C4-2B (cell line): ENCODE measurements at regions not wholly inside any gene's neighbourhood (a gene's known extent, or its start where the extent isn't known, plus 50 kb on each side); places are given as distances from the start of the nearest gene placed in this dataset.

Experiments
- H3K27ac ChIP-seq: fragments of 450-650 bp; 2 replicates; pipeline ENCODE4 v1.5.1; 2017
- ZFX ChIP-seq: fragments of 450-650 bp; IDR thresholded peaks from 2 replicates; pipeline ENCODE4 v1.6.1; 2017
- TF ChIP-seq, protein P1 (sequence below): fragments of 450-650 bp; conservative IDR thresholded peaks from 2 replicates; pipeline ENCODE4 v1.5.1; 2017; ENCODE audit warnings: mild to moderate bottlenecking

DNA sequence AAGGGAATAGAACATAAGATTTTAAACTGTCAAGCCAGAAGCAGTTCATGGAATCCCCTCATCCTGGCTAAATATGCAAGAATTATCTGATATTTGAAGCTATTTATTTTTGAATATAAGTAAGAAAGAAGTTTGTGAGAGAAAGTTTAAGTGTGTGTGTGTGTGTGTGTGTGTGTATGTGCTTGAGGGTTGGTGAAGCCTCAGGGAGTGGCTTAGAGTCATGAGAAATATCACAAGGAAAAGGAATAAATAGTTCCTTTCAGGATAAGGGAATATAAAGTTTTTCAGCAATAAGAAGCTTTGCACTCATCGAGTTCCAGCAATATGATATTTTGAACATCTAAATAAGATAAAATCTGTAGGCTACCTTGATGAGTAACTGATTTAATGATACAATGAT is 359.6 kb downstream of the MEIS1 start:
- H3K27ac ChIP-seq: no peak overlapping the region
- TF ChIP-seq ZFX: no peak
- TF ChIP-seq, protein P1, sequence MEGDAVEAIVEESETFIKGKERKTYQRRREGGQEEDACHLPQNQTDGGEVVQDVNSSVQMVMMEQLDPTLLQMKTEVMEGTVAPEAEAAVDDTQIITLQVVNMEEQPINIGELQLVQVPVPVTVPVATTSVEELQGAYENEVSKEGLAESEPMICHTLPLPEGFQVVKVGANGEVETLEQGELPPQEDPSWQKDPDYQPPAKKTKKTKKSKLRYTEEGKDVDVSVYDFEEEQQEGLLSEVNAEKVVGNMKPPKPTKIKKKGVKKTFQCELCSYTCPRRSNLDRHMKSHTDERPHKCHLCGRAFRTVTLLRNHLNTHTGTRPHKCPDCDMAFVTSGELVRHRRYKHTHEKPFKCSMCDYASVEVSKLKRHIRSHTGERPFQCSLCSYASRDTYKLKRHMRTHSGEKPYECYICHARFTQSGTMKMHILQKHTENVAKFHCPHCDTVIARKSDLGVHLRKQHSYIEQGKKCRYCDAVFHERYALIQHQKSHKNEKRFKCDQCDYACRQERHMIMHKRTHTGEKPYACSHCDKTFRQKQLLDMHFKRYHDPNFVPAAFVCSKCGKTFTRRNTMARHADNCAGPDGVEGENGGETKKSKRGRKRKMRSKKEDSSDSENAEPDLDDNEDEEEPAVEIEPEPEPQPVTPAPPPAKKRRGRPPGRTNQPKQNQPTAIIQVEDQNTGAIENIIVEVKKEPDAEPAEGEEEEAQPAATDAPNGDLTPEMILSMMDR: no peak

DNA sequence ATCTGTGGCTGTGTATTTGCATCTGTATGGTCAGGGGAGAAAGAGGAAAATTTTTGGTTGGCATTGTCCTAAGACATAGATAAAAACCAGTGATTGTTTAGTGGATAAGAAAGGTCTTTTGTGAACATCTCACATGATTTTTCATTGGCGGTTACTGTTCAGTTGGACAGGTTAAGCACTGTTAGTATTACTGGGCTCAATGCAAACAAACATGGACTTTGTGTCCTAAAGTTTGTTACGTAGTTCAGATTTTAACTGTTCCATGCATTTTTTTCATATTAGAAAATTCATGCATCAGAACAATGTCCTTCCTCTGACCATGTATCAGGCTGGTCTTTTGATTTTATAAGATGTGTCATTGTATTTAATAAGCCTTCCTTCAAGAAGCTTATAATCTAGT is 368.0 kb downstream of the MEIS1 start:
- TF ChIP-seq, protein P1: no peak
- no peak for TF ChIP-seq ZFX
- no peak overlapping the region for H3K27ac ChIP-seq

DNA sequence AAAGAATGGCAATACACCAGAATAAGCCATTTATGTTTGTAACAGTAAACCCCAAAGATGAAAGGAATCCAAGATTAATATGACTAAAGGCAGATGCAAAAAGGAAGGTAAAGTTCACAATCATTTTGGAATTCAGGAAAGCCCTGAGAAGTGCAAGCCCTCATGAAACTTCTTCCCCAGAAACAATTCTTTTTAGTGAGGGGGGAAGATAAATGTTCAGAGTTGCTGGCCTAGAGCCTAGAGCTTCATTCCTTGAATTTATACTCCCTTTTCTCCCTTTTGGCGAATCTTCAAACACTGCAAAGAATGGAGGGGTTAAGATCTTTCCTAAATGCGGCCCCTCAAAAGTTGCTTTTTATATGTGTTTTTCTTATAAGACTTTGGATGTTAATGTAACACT is 368.8 kb downstream of the MEIS1 start:
- no peak for TF ChIP-seq ZFX
- TF ChIP-seq, protein P1: no peak

DNA sequence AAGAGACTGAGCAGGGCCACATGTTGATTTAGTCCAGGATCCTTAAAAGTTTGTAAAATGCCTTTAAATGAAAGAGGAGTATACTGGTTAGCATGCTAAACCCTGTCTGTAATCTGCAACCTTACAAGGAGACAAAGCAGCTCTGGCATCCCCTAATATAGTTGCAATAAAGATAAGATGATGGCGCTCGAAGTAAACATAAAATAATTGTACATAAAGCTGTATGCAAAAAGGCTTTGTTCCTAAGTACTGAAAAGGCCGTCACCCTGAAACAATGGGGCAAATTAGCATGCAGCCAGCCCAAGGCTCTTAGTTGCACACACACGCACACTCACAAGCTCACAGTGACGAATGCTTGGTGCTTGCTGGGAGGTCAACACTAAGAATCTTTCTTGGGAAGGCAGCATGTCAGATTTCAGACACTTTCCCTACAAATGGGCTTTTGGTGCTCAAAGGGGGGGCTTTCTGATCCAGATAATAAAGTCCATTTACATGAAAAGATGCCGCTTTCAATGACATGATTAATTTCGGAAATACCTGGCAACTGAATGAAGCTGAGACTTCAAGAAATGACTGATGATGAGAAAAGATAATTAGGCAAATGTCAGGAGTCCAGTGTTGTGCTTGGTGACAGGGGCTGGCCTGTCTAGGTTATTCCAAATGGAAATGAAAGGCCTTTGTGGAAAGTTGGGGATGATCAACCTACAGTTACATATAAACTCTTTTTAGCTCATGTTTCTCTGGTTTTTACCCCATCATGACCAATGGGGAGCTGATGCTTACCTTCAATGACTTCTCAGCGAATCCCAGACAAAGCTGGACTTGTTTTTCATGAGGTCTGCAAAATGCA is 370.3 kb downstream of the MEIS1 start:
- no peak overlapping the region for H3K27ac ChIP-seq
- TF ChIP-seq, protein P1: no peak
- no peak for TF ChIP-seq ZFX

More for the DNA sequence above, 368.8 kb downstream of the MEIS1 start:
- H3K27ac ChIP-seq: no peak overlapping the region

DNA sequence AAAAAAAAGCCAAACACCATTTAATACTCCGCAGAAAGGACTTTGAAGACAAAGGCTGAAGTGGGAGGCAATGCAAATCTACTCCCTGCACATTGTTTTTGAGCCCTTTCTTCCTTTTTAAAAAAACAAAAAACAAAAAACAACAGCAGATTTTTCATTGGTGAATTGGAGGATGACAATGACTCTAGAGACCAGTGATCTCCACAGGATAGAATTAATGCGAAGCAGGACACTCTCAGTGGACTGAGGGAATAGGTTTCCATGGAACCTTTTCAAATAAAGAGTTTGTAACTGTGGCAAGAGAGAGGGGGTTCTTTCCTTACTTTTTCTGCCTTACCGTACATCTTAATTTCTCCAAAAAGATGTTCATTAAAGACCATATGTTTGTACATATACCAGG is 371.0 kb downstream of the MEIS1 start:
- TF ChIP-seq, protein P1: no peak
- TF ChIP-seq ZFX: no peak
- H3K27ac ChIP-seq: no peak overlapping the region

DNA sequence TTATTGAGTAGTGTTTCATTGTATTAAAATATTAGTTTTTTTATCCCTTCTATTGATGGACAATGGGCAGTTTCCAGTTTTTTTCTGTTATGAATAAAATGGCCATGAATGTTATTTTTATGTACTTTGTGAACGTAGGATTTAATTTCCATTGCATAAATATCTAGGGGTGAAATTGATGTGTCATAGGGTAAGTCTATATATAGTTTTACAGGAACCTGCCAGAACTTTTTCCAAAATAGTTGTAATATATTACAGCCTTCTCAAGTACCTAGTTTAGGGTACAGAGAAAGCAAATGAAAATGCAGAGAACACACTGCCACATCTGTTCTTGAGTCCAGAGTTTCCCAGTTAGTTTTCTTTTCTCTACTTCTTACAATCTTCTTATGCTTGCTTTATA is 378.6 kb downstream of the MEIS1 start:
- no peak overlapping the region for H3K27ac ChIP-seq
- TF ChIP-seq ZFX: no peak
- TF ChIP-seq, protein P1: no peak

DNA sequence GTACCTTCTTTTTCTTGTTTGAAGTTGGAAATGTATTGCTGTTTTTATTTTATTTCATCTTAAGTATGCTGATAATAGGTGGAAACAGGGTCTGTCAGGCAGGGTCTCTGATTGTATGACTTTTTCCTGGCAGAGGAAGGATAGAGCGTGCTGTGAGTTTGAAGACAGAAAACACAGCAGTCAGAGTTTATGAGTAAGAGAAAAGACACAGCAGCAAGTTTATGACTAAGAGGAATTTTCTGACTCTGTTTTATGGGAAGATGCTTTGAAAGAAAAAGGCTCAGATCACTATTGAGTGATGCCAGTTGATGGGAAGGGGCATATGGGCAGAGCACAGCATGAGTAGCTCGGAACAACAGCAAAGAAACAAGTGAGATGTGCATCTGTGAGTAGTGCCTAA is 379.1 kb downstream of the MEIS1 start:
- H3K27ac ChIP-seq: no peak overlapping the region
- TF ChIP-seq ZFX: no peak
- TF ChIP-seq, protein P1: no peak
